GM12878 (cell line): ENCODE measurements at regions not wholly inside any gene's neighbourhood (a gene's known extent, or its start where the extent isn't known, plus 50 kb on each side); places are given as distances from the start of the nearest gene placed in this dataset.

Experiments used
- ATAC-seq: fragments of 200-7000 bp; cut with Tn5 transposase; 3 replicates; pipeline ENCODE4 v1.9.1; 2020; ENCODE audit warnings: mild to moderate bottlenecking, moderate library complexity
- BruUV-seq: library from RNA; stranded (reverse); fragments of 400-500 nt; replicated peaks from 2 replicates; lab custom pipeline; 2021; lab: Mats Ljungman, UMichigan
- CTCF ChIA-PET: fragments of 300-600 bp; sonication (Branson Sonifier 250); formaldehyde crosslinking; extraction: SDS; loops from one replicate; lab custom pipeline; 2021; ENCODE audit warnings: inconsistent platforms; lab: Yijun Ruan, JAX
- POLR2A ChIA-PET: fragments of 350-600 bp; formaldehyde crosslinking; extraction: SDS; loops from one replicate; lab custom pipeline; 2021; ENCODE audit warnings: inconsistent platforms; lab: Charles Lee
- RAD21 ChIA-PET: fragments of 300-600 bp; sonication (Branson Sonifier 250); formaldehyde crosslinking; loops from one replicate; lab custom pipeline; 2023; ENCODE audit warnings: antibody characterized with exemption; ENCODE audit not compliant: unreplicated experiment; lab: Charles Lee
- SMC1A ChIA-PET: fragments of 300-600 bp; sonication (Branson Sonifier 250); formaldehyde crosslinking; loops from one replicate; lab custom pipeline; 2023; ENCODE audit not compliant: unreplicated experiment, uncharacterized antibody; lab: Charles Lee
- DNase-seq: peaks from one replicate; pipeline ENCODE4 v3.0.0-alpha.2; 2011; ENCODE audit warnings: low read depth, low spot score
- FAIRE-seq: peaks from 3 replicates; lab custom pipeline; 2011; peaks lifted over from hg19 to GRCh38; lab: Jason Lieb, UNC
- H2AFZ ChIP-seq: 2 replicates; pipeline ENCODE4 v1.6.0; 2011; ENCODE audit warnings: low read depth, low read length, control low read depth; ENCODE audit not compliant: control insufficient read depth
- H3K27ac ChIP-seq: 2 replicates; pipeline ENCODE4 v1.5.1; 2011; ENCODE audit warnings: control low read depth; ENCODE audit not compliant: control insufficient read depth, insufficient read depth
- H3K27me3 ChIP-seq, 2 experiments: replicated peaks in 1 of 2; 2 replicates each; pipeline versions ENCODE4 v1.6.0 to v1.6.1; 2011; ENCODE audit warnings: low read length in 1 of 2; ENCODE audit not compliant: control insufficient read depth in 2 of 2, insufficient read depth in 2 of 2
- H3K36me3 ChIP-seq, 2 experiments: 2 replicates each; pipeline ENCODE4 v1.5.1; 2011; ENCODE audit warnings: low read length in 1 of 2; ENCODE audit not compliant: control insufficient read depth in 2 of 2, insufficient read depth in 2 of 2
- H3K4me1 ChIP-seq: 2 replicates; pipeline ENCODE4 v1.6.1; 2011; ENCODE audit warnings: mild to moderate bottlenecking, low read length, moderate library complexity, mixed read lengths; ENCODE audit not compliant: control insufficient read depth, insufficient read depth
- H3K4me2 ChIP-seq: 2 replicates; pipeline ENCODE4 v1.6.0; 2011; ENCODE audit warnings: control low read depth; ENCODE audit not compliant: control insufficient read depth, insufficient read depth
- H3K4me3 ChIP-seq: fragments of 200-600 bp; sonication (generic); 2 replicates; pipeline ENCODE4 v1.5.1; 2016
- H3K79me2 ChIP-seq: 2 replicates; pipeline ENCODE4 v1.6.0; 2011; ENCODE audit warnings: low read length; ENCODE audit not compliant: control insufficient read depth, insufficient read depth
- H3K9ac ChIP-seq: 2 replicates; pipeline ENCODE4 v1.8.0; 2011; ENCODE audit warnings: low read length, control low read depth, mixed read lengths; ENCODE audit not compliant: control insufficient read depth, insufficient read depth
- H3K9me3 ChIP-seq: replicated peaks from 3 replicates; pipeline ENCODE4 v1.5.1; 2011; ENCODE audit warnings: mild to moderate bottlenecking, low read length; ENCODE audit not compliant: control insufficient read depth, insufficient read depth
- H4K20me1 ChIP-seq: 2 replicates; pipeline ENCODE4 v1.6.0; 2011; ENCODE audit not compliant: control insufficient read depth, insufficient read depth
- ASH2L ChIP-seq: fragments of 300-600, 200-600 bp; sonication (generic); IDR thresholded peaks from 2 replicates; pipeline ENCODE4 v1.6.1; 2017; ENCODE audit warnings: low read depth, mild to moderate bottlenecking, borderline replicate concordance
- BCLAF1 ChIP-seq: fragments of 450-650 bp; IDR thresholded peaks from 2 replicates; pipeline ENCODE4 v1.6.1; 2017; ENCODE audit warnings: antibody characterized with exemption, mild to moderate bottlenecking, moderate library complexity
- BRCA1 ChIP-seq: IDR thresholded peaks from 2 replicates; pipeline ENCODE4 v1.6.1; 2011; ENCODE audit warnings: low read depth, low read length, improper control_type of control experiment
- CBX3 ChIP-seq: fragments of 200-600 bp; sonication (generic); IDR thresholded peaks from 2 replicates; pipeline ENCODE4 v1.6.1; 2016; ENCODE audit warnings: low read depth, borderline replicate concordance
- E2F4 ChIP-seq: IDR thresholded peaks from 2 replicates; pipeline ENCODE4 v1.6.1; 2012; ENCODE audit warnings: low read depth, low read length, improper control_type of control experiment
- NFIC ChIP-seq: IDR thresholded peaks from 2 replicates; pipeline ENCODE4 v1.6.1; 2012; ENCODE audit warnings: low read depth, mild to moderate bottlenecking, inconsistent platforms, low read length, moderate library complexity
- NFYB ChIP-seq: IDR thresholded peaks from 2 replicates; pipeline ENCODE4 v1.6.1; 2011; ENCODE audit warnings: low read depth, mild to moderate bottlenecking, low read length, improper control_type of control experiment, moderate library complexity; ENCODE audit not compliant: insufficient read depth
- NKRF ChIP-seq: fragments of 450-650 bp; conservative IDR thresholded peaks from 2 replicates; pipeline ENCODE4 v1.6.1; 2017; ENCODE audit warnings: mild to moderate bottlenecking, moderate library complexity
- POU2F2 ChIP-seq: IDR thresholded peaks from 3 replicates; pipeline ENCODE4 v1.6.1; 2011; ENCODE audit warnings: low read depth, mild to moderate bottlenecking, low read length, borderline replicate concordance
- RBBP5 ChIP-seq: fragments of 200-600 bp; sonication (generic); conservative IDR thresholded peaks from 2 replicates; pipeline ENCODE4 v1.6.1; 2016
- RUNX3 ChIP-seq: IDR thresholded peaks from 2 replicates; pipeline ENCODE4 v1.6.1; 2012; ENCODE audit warnings: low read length, inconsistent platforms
- SPI1 ChIP-seq: IDR thresholded peaks from 2 replicates; pipeline ENCODE4 v1.6.1; 2011; ENCODE audit warnings: low read depth, mild to moderate bottlenecking, low read length, moderate library complexity, borderline replicate concordance; ENCODE audit not compliant: insufficient read depth
- TCF12 ChIP-seq: IDR thresholded peaks from 2 replicates; pipeline ENCODE4 v1.6.1; 2011; ENCODE audit warnings: low read depth, mild to moderate bottlenecking, low read length
- ZBTB11 ChIP-seq: fragments of 450-650 bp; formaldehyde crosslinking; IDR thresholded peaks from 2 replicates; pipeline ENCODE4 v1.5.0; 2022; ENCODE audit warnings: mild to moderate bottlenecking, missing genetic modification characterization
- ZZZ3 ChIP-seq: IDR thresholded peaks from 2 replicates; pipeline ENCODE4 v1.6.1; 2011; ENCODE audit warnings: low read depth; ENCODE audit not compliant: control insufficient read depth, insufficient read length
- WGBS: methylation state at CpG from one replicate; pipeline ENCODE4 v1.1.6; 2016; ENCODE audit warnings: low lambda C conversion rate; ENCODE audit not compliant: insufficient replicate concordance, insufficient coverage; ENCODE audit errors: missing lambda C conversion rate; 5-methylcytosine and 5-hydroxymethylcytosine counted together
- in situ Hi-C: fragments of 300-500 bp; cut with MboI; formaldehyde crosslinking; loops from 9 replicates; pipeline ENCODE4 v1.14.3; 2018; ENCODE audit warnings: mixed read lengths
- intact Hi-C: fragments of 100-400 bp; cut with micrococcal nuclease; formaldehyde crosslinking; loops from one replicate; pipeline ENCODE4 v1.14.2; 2022; ENCODE audit not compliant: unreplicated experiment

GRCh38 chr5:1998348-1998669 is 115.6 kb upstream of the IRX4 start:
- no peaks in the 10 kb centered on the region; a peak in 1 of 4 replicates for H3K27me3 ChIP-seq
- H3K4me1 ChIP-seq = no peaks in the 10 kb centered on the region
- ChIA-PET POLR2A (no interaction called here), RAD21 (no interaction called here), CTCF (no interaction called here), SMC1A (no interaction called here)
- ATAC-seq (no peak), FAIRE-seq (no peak), DNase-seq (no peak)
- H3K36me3 ChIP-seq = no peaks in the 10 kb centered on the region
- no peak overlapping the region for H3K9ac ChIP-seq
- WGBS = 0% methylated on average over 1 of the region's 1 CpG
- in situ Hi-C loops = no loop called here
- H4K20me1 ChIP-seq = no peaks in the 10 kb centered on the region
- H3K9me3 ChIP-seq = no peaks in the 10 kb centered on the region; the same call in 2 of the 3 replicates
- no TSS peak for BruUV-seq
- H3K27ac ChIP-seq = no peak overlapping the region
- intact Hi-C loops = no loop called here
- no peak overlapping the region for H3K4me2 ChIP-seq
- no peak overlapping the region for H2AFZ ChIP-seq
- H3K4me3 ChIP-seq = no peak overlapping the region
- H3K79me2 ChIP-seq = no peaks in the 10 kb centered on the region
- TF ChIP-seq ASH2L (no peak), BRCA1 (no peak), SPI1 (no peak), E2F4 (no peak), RBBP5 (no peak), NKRF (no peak), ZZZ3 (no peak), CBX3 (no peak), NFIC (no peak), RUNX3 (no peak), ZBTB11 (CRISPR knock-in tag) (no peak), BCLAF1 (no peak), POU2F2 (no peak), TCF12 (no peak), NFYB (no peak)
